Frontal cortex (tissue), 3 donors: ENCODE measurements at regions not wholly inside any gene's neighbourhood (a gene's known extent, or its start where the extent isn't known, plus 50 kb on each side); places are given as distances from the start of the nearest gene placed in this dataset.
"Not testable (repeated sequence)": the region's sequence is repeated elsewhere in the genome, so short reads cannot be mapped to it uniquely, and the experiment has no call there.

Experiments
- DNase-seq, 2 donors: peaks; one replicate each; pipeline ENCODE4 v3.0.0; 2012; ENCODE audit warnings: low spot score in 2 of 2
- FAIRE-seq: peaks from 2 replicates; lab custom pipeline; 2012; peaks lifted over from hg19 to GRCh38; lab: Jason Lieb, UNC
- donor health status: control.
- donor health status: control.
- donor health status: control.

DNA sequence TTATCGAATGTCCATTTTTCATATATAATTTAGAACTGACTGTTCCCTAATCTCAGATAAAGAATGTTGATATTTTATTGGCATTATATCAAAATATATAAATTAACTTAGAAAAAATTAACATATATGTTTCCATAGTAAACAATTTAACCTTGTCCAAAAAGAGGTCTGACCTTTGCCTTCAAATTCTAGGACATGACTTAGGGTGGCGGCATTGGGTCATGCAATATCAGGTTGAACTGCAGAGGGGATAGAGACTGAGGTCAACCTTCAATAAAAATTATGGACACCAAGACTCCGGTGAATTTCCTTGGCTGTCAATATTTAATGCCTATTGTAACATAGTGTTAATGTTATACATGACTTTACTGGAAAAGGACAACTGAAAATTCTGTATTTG is 199.8 kb downstream of the RPL10L start:
- no peak for DNase-seq
- FAIRE-seq, result no peak

DNA sequence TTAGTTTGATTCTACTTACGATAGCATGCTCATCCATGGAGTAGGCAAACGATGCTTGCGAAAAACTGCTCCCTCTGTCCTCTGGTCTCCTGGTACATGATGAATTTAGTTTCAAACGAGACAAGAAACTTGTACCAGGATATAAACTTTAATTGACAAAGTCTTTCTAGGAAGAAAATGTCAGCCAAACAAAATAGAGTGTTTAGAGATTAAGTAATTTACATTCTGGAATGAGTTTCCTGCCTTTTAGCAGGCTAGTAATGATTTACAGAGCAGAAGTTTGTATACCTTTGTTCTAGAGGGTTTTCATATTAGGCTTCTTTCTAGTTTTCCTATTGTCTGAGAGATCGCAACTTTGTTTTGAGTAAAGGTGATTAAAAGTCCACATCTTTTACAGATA is 206.9 kb downstream of the RPL10L start:
- no peak for FAIRE-seq
- no peak for DNase-seq

DNA sequence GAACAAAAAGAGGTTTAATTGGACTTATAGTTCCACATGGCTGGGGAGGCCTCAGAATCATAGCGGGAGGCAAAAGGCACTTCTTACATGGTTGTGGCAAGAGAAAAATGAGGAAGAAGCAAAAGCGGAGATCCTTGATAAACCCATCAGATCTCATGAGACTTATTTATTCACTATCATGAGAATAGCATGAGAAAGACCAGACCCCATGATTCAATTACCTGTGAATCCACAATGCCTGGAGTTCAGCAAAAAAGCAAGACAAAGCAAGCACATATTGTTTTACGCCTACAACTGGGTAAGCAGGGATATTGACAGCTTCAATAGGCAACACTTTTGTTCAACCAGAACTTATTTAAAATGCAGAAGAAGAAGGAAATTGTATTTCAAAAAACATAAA is 218.2 kb downstream of the RPL10L start:
- no peak for FAIRE-seq

DNA sequence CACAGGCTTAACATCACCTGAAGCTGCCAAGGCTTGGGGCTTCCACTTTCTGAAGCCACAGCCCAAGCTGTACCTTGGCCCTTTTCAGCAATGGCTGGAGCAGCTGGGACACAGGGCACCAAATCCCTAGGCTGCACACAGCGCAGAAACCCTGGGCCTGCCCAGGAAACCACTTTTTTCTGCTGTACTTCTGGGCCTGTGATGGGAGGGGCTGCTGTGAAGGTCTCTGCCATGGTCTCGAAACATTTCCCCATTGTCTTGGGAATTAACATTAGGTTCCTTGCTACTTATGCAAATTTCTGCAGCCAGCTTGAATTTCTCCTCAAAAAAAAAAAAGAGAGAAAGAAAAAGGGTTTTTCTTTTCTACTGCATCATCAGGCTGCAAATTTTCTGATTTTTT is 219.1 kb downstream of the RPL10L start:
- DNase-seq (no peak), FAIRE-seq (no peak)

More for the DNA sequence above, 218.2 kb downstream of the RPL10L start:
- no peak for DNase-seq

DNA sequence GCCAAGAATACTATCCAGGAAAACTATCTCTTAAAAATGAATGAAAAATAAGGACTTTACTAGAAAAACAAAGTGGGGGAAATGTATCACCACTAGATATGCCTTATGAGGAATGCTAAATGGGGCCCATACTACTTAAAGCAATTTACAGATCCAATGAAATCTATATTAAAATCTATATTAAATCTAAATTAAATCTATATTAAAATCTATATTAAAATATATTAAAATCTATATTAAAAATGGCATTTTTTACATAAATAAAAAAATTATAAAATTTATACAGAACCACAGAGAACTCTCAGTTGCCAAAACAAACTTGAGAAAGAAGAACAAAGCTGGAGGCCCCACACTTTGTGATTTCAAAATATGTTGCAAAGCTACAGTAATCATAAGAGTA is 234.5 kb downstream of the RPL10L start:
- DNase-seq, result no peak
- FAIRE-seq, result no peak

DNA sequence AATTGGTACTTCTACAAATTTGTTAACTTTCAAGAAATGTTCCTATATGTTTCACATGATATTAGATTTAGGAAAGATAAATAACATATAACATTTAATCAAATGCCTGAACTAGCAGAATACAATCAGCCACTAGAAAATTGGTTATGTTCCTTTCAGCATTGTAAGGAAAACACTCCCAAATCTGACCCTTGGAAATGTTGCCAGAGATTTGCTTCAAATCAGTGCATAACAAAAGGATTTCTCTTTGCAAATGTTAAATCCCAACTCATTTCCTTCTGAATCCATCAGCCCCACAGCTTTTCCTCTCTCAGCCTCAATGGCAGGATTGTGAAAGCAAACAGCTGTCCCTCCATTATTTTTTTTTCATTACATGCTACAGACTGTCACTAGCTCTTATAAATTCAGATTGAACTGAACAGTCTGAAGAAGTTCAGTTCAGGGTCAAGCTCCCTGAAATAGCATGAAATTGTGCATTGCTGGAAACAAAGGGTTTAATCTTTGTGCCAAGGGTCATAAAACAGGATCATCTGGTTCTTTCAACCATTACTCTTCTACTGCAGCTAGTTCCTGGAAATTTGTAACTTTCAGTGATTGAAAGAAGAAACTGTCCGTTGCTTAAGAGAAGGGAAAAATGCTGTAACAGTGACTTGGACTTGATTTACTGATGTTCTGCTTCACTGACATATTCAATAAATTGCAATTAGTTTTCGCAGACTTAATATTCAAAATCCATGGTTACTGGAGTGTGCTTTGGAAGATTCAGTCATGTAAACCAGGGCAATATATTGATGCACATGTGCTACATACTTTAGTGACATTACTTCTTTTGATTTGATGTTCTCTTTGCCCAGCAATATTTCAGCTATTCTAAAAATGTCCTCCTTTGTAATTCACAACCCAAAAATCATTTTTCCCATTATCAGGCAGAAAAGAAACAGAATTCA is 246.4 kb downstream of the RPL10L start:
- FAIRE-seq (no peak), DNase-seq (no peak)

DNA sequence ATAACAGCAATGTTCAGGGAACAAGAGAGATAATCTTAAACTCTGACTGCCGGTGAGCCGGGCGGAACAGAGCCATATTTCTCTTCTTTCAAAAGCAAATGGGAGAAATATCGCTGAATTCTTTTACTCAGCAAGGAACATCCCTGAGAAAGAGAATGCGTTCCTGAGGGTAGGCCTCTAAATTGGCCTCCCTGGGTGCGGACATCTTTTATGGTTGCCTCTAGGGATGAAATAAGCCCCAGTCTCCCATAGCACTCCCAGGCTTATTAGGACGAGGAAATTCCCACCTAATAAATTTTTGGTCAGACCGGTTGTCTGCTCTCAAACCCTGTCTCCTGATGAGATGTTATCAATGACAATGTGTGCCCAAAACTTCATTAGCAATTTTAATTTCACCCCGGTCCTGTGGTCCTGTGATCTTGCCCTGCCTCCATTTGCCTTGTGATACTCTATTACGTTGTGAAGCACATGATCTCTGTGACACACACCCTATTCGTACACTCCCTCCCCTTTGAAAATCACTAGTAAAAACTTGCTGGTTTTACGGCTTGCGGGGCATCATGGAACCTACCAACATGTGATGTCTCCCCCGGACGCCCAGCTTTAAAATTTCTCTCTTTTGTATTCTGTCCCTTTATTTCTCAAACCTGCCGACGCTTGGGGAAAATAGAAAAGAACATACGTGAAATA is 249.4 kb downstream of the RPL10L start:
- not testable (repeated sequence) for FAIRE-seq, DNase-seq

DNA sequence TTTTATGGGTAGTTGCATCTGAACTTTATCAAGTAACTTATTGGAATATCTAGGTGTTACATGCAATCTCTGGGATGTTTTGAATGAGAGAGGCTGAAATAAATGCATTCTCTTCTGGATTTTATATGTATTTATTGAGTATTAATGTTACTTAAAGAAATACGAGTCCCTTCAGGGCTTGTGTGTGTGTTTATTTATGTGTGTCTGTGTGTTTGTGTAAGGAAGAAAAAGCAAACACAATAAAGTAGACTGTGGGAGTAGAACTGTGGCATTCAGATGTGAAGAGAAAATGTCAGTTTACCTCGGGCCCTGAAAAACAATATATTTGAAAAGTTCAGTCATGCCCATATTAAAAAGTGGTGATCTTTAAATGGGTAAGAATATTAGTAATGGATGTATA is 250.5 kb downstream of the RPL10L start:
- DNase-seq (no peak), FAIRE-seq (no peak)

DNA sequence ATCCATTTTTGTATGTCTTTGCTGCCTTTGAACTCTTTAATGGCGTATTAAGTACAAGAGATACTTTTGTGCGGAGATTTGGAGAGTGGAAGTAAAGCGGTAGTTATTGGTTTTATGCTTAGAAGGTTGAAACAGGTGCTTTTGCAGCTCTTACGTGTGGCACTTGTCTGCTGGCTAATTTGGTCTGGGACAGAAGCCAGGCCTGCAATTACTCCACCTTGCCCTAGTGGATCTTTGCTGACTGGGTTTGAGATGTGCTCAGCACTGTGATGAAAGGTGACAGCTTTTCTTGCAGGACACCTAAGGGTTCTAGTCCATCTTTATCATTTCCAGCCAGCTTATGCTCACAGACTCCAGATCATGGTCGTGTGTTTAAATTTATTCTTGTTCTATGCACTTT is 252.5 kb downstream of the RPL10L start:
- DNase-seq (no peak), FAIRE-seq (no peak)

DNA sequence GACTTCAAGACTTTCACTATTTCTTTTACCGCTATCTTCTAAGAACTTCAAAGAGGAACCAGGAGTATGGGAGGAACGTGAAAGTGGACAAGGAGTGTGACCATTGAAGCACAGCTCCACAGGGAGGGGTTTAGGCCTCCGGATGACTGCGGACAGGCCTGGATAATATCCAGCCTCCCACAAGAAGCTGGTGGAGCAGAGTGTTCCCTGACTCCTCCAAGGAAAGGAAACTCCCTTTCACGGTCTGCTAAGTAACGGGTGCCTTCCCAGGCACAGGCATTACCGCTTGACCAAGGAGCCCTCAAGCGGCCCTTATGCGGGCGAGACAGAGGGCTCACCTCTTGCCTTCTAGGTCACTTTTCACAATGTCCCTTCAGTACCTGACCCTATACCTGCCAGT is 267.0 kb downstream of the RPL10L start:
- DNase-seq (no peak), FAIRE-seq (no peak)

DNA sequence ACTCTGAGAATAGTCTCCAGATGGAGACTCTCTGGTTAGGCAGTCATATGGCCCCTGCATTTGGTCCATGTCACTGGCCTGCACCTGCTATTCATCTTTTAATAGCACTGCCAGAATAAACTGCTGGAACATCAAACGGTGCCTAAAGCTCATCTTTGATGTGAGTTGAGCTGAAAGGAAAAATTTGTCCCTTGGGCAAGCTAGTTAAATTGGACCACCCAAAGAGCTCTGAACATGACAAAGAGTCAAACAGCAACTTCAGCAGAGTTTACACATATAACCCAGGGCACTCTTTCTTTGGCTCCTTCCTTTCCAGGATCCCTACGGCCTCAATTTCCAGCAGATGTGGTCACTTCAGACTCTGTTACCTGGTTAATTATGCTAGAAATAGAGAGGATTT is 269.9 kb downstream of the RPL10L start:
- FAIRE-seq, result no peak

DNA sequence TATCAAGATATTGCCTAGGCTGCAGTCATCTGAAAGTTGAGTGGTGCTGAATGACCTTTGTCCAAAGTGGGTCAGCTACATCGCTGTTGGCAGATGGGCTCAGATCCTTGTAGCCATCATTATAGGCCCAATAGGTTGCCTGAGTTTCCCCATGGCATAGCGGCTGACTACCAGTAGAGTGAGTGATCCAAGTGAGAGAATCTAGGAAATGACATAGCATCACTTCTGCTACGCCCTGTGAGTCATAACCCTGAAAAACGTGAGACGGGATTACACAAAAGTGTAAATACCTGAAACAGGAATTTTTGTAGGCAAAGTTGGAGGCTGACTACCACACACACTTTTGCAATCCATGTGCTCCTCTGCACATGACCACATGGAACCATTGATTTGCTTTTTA is 273.3 kb downstream of the RPL10L start:
- no peak for FAIRE-seq
- no peak for DNase-seq

More for the DNA sequence above, 269.9 kb downstream of the RPL10L start:
- DNase-seq, result no peak

DNA sequence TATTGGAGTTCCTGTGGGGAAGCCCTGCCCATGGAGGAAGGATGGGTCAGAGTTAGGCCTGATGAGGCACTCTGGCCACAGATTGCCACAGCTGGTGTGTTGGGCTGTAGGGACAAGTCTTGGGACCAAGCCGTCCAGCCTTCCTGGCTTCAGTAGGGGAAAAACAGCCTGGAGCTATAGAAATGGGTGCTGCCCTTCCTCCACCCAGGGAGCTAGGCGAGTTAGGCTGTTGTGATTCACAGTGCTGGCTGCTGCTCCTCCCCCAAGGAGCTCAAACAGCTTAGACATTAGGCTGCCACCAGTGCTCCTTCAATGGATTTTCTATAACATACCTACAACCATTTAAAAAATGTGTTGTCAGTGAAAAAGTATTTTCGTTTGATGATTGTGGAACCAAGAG is 274.3 kb downstream of the RPL10L start:
- FAIRE-seq (no peak), DNase-seq (no peak)

DNA sequence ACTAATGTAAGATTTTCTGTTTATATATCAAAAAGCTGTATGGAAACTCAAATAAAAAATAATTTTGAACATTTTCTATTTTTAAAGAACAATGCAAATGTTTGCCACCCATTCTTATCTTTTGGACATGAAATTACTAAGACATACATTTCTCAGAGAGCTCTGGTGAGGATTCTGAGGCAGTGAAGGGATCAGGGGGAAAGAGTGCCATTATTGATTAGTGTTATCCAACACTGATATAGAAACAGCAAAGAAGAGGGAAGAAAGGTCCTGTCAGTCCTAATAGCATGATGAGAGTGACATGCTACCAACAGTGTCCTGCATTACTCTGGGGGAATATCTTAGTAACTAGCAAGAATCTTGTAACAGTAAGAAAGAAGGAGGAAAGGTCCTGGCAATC is 282.2 kb downstream of the RPL10L start:
- no peak for FAIRE-seq
- no peak for DNase-seq

DNA sequence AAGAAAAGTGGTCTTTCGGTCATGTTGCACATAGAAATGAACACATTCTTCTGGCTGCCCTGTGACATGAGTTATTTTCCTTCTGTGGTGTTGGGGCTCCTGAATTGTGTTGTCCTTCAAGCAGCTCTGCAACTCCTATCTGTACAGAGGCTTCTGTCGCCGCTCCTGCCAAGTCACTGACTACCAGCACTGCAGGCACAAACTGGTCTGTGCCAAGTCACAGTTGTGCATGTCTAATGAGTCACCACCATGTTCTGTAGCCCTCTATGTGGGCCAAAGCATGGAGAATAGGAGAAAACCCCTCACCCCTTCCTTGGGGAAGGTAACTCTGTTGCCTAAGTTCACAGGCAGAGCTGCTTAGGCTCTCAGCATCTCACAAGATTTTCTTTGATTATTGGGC is 283.3 kb downstream of the RPL10L start:
- FAIRE-seq, result no peak
- DNase-seq, result no peak

DNA sequence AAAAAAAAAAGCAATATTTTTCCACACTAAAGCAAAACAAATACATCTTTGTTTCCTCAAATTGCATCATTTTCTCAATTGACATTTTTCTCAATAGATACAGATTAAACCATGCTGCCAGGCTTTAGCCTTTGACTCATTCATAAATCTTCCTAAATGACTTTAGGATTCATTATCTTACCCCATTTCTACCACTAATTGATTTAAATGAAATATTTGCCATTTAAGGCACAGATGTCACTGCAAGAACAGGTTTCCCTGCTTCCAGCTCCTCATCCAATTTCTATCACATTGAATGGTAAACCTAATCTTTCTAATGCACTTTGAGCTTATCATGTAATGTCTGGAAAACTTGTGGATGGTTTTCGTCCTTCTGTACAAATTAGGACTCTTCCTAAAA is 298.7 kb downstream of the RPL10L start:
- FAIRE-seq (no peak), DNase-seq (no peak)

DNA sequence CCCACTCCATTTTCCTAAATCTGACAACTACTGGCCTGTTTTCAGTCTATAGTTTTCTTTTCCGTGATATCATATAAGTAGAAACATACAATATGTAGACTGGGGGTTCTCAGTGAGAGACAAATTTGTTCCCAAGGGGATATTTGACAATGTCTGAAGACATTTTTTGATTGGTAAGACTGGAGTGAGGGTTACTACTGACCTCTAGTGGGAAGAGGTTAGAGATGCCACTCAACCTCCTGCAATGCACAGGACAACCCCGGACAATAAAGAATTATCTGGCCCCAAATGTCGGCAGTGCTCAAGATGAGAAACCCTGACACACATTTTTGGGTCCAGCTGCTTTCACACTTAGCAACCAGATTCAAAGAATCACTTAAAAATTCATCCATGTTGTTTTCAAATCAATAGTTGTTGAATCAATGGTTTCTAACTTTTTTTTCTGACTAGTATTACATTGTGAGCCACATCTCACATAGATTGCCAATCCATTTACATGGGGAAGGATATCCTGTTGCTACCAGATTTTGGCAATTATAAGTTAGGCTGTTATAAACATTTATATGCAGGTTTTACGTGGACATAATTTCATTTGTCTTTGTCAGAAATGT is 307.1 kb downstream of the RPL10L start:
- no peak for DNase-seq
- FAIRE-seq, result no peak

DNA sequence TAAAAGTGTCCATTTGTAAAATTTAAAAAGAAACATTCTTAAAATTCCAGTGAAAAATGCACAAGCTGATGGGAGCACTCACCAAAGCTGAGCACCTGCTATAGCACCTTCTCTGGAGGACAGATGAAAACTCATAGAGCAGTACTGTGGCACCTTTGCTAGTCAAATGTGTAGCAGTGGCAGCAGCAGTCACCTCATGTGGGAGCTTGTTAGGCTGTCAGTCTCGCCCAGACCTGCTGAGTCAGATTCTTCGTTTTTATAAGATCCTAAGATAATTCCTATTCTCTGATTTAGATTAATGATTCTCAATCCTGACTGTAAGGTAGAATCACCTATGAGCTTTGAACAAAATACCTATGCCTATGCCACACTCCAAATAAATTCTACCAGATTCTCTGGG is 325.8 kb downstream of the RPL10L start:
- FAIRE-seq (no peak), DNase-seq (no peak)

DNA sequence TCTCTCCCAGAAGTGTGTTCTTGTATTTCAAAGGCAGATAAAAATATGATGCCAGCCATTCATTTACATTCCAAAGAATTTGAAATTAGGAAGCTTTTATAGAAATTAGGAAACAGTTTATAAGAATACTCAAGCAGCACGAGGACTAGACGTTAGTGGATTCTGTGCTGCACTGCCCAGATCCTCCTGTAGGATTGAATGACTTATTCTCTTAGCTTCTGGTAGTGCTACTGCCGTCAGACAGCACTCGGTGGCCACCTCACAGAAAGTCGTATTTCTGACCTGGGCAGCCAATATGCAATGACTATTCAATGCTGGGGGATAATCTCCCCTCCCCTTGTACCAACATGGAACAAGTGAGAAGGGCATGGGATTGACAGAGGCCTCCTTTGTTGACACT is 326.4 kb downstream of the RPL10L start:
- FAIRE-seq, result no peak
- no peak for DNase-seq

DNA sequence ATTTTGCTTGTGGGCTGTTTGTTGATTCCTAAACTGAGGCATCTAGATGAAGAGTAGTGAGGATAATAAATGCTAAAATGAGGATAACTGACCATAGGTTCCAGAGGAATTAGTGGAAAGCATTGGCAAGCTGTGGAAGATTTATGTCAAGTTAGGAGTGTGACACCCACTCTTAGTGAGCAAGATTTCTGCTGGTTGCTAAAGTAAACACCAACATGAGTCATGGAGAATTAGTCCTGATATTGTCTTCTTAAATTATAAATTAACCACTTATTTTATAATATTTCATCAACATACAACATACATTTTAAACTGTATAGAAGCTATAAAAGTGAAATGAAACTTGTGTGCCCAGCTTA is 328.2 kb downstream of the RPL10L start:
- DNase-seq (no peak), FAIRE-seq (no peak)
